OCI-LY7 (cell line): ENCODE measurements at regions not wholly inside any gene's neighbourhood (a gene's known extent, or its start where the extent isn't known, plus 50 kb on each side); places are given as distances from the start of the nearest gene placed in this dataset.

Source experiments
- CTCF ChIP-seq: fragments of 200-600 bp; sonication (generic); conservative IDR thresholded peaks from 2 replicates; pipeline ENCODE4 v1.5.1; 2014; ENCODE audit warnings: mild to moderate bottlenecking, antibody characterized with exemption, low read length, moderate library complexity, mixed read lengths
- EZH2phosphoT487 ChIP-seq: fragments of 200-600 bp; sonication (generic); IDR thresholded peaks from 2 replicates; pipeline ENCODE4 v1.6.1; 2018; ENCODE audit warnings: low read depth, borderline replicate concordance, mild to moderate bottlenecking, mixed run types, antibody characterized with exemption, low read length, moderate library complexity, mixed read lengths

DNA sequence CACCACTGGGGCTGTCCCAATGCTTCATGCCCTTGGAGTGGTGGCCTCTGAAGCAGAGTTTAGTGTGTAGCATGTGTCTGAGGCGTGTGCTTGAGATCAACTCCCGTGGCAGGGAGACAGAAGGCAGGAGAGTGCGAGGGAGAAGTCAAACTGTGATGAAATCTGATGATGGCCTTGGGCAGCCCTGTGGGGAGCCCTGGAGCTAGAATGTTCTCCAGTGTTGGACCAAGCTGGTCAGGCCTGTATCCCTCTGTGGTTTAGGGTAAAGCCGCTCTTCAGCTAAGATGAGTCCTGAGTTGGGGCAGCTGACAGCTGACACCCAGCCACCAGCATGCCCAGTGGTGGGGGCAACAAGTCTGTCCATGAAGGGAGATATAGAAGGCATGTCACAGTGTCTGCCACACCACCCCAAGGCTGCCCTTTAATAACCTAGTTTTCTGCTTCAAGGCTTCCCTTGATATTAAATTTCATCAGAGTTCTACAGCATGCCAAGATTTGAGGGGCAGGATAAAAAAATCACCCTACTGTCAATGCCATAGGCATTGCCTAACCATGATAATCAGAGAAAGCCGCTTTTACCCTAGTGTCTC, 170.5 kb upstream of the SVIL start:
- no peak for TF ChIP-seq CTCF
- TF ChIP-seq EZH2phosphoT487: no peak
